ENCODE measurements at regions not wholly inside any gene's neighbourhood (a gene's known extent, or its start where the extent isn't known, plus 50 kb on each side); places are given as distances from the start of the nearest gene placed in this dataset.

DNA sequence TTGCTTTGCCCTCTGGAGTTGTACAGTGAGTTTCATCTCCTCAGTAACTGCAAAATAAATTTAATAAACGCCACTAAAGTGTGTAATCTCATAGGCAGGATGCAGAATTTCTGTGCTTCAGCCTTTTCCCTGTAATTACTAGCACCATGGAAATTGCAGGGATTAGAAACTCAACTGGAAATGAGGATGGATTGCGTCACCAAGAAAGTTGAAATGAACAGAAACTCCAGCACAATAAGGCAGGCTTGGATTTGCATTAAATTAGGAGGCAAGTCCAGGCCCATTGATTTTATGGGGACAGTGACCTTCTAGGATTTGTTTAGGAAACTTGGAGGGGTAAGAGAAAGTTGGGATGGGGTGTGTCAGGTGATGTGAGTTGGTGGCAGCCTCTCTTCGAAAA, 197.5 kb downstream of the PTPRU start:
- no peak for TF ChIP-seq POLR2A (IDR thresholded peaks at IDR 0.05)
- TF ChIP-seq, protein P1, sequence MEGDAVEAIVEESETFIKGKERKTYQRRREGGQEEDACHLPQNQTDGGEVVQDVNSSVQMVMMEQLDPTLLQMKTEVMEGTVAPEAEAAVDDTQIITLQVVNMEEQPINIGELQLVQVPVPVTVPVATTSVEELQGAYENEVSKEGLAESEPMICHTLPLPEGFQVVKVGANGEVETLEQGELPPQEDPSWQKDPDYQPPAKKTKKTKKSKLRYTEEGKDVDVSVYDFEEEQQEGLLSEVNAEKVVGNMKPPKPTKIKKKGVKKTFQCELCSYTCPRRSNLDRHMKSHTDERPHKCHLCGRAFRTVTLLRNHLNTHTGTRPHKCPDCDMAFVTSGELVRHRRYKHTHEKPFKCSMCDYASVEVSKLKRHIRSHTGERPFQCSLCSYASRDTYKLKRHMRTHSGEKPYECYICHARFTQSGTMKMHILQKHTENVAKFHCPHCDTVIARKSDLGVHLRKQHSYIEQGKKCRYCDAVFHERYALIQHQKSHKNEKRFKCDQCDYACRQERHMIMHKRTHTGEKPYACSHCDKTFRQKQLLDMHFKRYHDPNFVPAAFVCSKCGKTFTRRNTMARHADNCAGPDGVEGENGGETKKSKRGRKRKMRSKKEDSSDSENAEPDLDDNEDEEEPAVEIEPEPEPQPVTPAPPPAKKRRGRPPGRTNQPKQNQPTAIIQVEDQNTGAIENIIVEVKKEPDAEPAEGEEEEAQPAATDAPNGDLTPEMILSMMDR (IDR thresholded peaks at IDR 0.05 in 4 of 5, conservative IDR thresholded peaks at IDR 0.05 in 1 of 5) = no peak

All from gastrocnemius medialis (tissue), 4 donors.